NOMO-1 treated with dmso at 0.1 percent for 144 hours (cell line): ENCODE measurements at regions not wholly inside any gene's neighbourhood (a gene's known extent, or its start where the extent isn't known, plus 50 kb on each side); places are given as distances from the start of the nearest gene placed in this dataset.
"Not testable (repeated sequence)": the region's sequence is repeated elsewhere in the genome, so short reads cannot be mapped to it uniquely, and the experiment has no call there.

ENCODE experiments used
- DNase-seq: peaks from one replicate; lab custom pipeline; 2025; ENCODE audit not compliant: unreplicated experiment; lab: John Stamatoyannopoulos, UW

DNA sequence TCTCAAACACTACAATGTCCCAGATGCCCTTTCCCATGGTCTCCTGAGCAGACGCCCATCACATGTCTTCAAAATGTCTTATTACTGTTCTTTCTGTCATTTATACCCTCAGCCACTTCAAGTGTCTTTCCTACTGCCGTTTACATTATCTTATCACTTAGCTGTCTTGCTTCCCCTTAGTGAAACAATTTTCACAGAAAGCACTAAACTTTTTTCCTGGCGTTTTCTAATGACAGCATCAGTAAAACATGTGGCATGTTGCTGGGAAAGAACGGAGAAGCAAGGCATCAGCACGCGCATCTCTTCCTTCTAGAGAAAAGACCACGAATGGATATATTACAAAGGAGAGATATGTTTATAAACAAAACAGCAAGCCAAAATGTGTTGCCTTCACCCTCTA is 189.7 kb upstream of the SLIT2 start:
- DNase-seq: no peak

DNA sequence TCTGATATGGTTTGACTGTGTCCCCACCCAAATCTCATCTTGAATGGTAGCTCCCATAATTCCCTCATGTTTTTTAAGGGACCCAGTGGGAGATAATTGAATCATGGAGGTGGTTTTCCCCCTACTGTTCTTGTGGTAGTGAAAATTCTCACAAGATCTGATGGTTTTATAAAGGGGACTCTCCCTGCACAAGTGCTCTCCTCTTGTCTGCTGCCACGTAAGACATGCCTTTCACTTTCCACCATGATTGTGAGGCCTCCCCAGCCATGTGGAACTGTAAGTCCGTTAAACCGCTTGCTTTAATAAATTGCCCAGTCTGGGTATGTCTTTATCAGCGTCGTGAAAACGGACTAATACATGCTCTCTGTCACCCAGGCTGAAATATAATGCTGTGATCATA is 200.9 kb upstream of the SLIT2 start:
- no peak for DNase-seq

DNA sequence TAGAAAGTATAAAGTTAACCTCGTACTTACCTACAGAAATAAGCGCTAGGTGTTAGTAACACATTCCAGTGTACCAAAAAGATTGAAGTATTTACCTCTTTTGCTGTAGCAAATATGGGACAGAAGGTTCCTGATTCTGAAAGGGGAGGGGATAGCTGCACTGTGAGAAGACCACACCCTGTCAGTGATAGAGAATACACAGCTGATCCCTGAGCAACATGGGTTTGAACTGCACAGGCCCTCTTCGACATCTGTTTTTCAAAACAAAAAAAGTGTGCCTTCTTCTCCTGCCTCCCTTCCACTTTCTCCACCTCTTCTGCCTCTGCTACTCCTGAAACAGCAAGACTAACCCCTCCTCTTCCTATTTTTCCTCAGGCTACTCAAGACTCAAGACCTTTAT is 201.8 kb upstream of the SLIT2 start:
- no peak for DNase-seq

DNA sequence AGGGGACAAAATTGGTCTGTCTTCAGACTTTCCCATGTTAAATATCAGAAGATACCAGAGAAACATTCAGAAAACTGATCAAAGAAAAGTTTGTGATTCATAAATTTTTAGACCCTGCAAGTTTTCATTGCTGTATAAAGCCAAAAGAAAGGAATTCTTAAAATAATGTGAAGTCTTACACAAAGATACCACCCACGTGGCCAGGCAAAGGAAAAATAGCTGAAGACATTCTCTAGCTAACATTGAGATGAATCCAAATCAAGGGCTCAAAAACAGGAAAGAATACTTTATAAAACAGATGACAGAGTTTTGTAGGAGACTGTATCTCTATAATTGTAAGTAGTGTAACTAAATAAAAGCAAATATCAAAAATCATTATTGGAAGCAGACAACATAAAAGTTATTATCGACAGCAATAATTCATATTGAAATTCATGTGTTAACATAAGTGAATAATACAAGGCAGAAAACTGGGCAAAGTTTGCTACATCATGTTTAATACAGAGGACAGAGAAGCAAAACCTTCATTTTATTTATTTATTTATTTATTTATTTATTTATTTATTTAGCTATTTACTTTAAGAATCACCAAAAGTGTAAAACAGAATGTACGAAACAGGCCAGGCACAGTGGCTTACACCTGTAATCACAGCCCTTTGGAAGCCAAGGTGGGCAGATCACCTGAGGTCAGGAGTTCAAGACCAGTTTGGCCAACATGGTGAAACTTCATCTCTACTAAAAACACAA is 204.6 kb upstream of the SLIT2 start:
- no peak for DNase-seq

DNA sequence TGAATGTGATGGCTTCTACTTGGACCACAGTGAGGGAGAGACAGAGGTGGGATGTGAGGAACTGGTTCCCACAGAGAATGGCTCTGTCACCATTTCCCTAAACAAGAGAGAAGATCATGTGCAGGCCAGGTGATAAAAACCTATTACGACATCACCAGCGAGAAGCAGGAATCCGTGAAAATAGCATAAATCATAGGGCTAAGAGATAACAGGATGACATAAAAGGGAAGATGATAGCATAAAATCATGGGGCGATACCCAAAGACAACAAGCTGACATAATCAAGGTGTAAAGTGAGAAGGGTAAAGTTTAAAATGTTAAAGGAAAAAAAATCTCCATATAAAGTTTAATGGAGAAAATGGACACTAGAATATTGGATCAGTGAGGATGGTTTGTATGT is 205.5 kb upstream of the SLIT2 start:
- no peak for DNase-seq

DNA sequence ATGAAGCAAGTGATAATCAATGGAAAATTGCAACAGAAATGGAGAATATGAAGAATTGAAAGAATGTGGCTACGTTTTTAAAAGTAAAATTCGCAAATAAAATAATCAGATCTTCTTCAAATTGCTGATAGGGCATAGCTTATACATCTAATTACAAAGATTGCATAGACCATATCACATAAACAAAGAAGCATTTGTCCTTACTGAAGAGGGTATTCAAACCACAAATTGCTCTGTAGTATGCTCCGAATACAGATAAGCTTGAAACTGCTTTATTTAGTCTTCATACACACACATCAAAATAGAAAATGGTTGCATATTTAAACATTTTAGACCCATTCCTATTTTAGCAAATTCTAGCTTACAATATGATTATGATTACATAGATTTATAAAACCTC is 206.7 kb upstream of the SLIT2 start:
- no peak for DNase-seq

DNA sequence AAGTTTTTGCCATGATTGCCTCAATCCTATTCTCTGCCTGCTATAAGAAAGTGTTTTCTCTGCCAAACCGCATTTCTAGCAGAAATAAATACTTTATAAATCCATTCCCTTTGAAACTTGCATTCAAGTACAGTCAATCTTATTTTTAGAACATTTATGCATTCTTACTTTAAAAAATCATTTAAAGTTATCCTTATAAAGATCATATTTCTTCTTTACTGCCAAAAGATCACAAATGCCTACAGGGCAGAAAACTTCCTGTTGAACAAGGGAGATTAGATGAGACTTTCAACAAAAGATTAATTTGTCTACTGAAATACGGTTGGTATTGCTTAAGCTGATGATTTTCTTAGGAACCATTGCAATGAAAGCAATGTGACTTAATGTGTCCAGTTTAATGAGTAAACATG is 207.2 kb upstream of the SLIT2 start:
- DNase-seq: no peak

DNA sequence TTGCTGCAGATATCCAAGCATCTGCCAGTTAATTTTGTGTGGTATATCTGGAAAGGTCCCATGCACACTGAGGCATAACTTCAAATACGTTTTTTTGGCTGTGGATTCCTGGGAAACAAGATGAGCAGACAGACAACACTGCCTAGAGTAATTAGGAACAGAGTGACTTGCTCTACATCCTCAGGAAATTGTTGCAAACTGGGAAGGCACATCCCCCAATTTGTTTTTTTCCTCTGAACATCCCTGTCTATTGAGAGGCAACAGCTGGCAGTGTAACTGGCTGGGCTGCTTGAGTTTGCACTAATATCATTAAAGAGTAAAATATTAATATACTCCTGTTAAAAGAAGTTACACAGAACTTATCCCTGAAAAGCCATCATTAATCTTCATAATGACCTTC is 207.7 kb upstream of the SLIT2 start:
- DNase-seq: no peak

DNA sequence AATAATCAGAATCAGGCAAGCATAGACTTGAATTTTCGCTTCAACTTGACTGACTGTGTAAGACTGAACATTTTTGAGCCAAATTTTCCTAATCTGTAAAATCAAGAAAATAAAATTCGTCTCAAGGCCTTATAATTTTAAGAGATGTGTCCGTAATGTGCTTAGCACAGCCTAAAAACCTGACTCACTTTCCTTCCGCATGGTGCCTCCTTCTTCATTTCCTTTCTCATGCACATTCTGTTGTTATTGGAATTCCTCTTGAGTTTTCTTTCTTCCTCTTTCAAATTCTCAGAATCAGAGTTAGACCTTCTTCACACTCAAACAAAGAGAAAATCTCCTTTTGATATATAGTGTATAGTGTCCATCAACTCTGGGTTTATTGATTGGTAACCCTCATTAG is 208.9 kb upstream of the SLIT2 start:
- no peak for DNase-seq

DNA sequence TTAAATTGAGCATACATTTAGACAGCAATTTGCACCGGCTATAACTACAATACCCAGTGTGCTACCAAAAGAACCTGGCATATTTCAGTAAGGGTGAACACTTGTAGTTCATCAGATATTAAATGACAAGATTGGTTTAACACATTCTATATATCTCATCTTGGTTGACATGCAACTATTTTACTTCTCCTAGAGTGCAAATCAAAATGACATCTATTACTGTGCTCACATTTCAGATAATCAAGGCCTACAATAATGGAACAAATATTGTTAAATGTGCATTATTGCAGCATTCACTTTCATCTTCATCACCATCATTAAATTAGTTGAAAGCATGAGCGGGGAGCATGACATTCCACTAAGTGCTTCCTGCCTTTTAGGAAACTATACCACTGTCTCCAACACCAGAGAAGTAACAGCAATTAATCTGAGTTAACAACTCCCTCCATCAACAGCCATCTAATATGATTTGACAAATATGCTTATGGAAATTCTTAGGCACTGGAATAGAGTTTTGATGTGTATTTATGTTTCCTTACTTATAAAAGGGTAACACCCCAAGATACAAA is 209.8 kb upstream of the SLIT2 start:
- DNase-seq: no peak

DNA sequence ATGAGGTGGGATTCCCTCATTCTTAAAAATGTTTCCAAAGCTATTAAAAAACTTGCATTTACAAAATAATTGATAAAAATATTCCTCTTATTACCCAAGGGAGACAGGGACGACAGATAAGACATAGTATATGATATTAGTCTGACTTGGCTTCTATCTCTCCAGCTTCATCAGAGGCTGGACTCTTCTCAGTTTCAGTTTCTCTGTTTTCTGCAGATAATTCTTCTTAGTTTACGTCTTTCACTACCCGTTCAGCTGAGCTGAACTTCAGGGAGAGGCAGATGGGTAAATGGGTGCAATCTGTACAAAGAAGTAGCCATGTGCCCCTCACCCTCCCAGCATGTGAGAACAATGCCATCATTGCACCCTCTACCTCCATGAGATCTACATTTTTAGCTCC is 214.0 kb upstream of the SLIT2 start:
- DNase-seq: no peak

DNA sequence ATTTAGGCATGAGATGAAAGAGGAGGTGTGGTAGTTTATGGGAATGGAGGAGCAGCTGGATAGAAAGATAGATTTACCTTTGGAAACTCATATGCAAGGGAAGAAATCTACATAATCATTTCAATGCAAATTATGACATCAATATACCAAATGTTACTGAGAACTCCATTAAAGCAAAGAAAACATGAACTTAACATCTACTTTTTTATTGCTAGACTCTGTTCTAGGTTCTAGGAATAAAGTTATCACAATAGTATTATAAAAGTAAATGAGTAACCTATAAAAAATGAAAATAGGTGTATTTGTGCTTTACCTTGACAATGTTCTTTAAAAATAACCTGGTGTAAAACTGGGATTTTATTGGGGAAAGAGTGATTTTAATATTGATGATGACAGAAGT is 221.6 kb upstream of the SLIT2 start:
- DNase-seq: no peak

DNA sequence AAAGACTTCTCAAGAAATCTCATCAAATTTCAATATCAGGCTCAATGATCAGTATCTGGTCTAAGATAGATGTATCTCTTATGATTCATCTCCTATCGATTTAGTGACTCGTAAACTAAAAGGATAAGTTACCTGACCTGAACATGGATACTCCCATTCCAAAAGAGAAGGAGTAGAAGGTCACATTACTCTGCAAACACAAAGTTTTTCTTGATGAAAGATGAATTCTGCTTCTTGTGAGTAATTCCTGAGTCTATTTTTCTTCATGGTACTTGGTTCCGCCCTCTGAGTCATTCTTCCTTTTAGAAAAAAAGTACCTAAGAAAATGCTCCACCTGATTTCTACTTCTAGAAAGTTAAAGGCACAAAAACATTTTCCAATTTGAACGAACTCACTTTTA is 223.1 kb upstream of the SLIT2 start:
- no peak for DNase-seq

DNA sequence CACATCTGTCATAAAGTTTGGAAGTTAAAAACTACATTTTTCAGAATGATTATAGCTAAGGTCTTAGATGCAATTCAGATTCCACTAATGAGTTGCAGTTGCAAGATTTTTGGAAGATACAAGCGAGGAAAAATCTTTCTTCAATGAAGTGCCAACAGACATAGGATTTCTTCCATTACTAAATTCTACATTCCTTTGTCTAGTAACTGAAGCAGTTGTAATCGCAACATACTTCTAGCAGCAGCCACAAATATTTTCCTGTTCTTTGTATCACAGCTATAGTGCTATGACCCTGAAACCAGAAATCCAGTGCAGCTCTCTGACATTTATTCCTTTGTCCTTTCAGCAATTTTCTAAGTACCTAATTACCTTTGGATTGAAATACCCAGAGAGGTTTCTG is 225.2 kb upstream of the SLIT2 start:
- no peak for DNase-seq

DNA sequence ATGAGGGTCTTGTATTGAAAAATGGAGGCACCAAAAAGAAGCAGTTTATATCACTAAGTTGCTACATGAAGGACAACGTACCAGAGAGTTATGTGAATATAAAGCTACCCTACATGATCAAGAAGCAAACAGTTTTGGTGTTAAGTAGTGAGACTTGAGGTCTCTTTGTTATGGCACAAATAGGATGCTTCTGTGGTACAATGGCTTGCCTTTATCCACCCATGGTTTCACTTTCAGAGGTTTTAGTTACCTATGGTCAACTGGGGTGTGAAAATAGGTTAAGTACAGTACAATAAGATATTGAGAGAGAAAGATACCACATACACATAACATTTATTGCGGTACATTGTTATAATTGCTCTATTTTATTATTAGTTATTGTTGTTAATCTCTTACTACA is 229.2 kb upstream of the SLIT2 start:
- DNase-seq: no peak

DNA sequence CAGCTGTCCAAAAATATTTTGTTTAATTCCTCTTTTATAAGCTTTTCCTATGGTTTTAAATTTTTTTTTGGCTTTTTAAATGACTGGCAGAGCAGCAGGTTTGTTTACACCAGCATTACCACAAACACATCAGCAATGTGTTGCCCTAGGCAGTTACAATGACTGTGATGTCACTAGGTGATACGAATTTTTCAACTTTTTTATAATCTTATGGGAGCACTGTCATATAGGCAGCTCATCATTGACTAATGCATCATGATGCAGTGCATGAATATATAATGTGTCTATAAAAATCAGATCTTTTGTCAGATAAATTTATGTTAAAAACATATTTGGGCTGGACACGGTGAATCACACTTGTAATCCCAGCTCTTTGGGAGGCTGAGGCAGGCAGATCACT is 231.6 kb upstream of the SLIT2 start:
- no peak for DNase-seq

DNA sequence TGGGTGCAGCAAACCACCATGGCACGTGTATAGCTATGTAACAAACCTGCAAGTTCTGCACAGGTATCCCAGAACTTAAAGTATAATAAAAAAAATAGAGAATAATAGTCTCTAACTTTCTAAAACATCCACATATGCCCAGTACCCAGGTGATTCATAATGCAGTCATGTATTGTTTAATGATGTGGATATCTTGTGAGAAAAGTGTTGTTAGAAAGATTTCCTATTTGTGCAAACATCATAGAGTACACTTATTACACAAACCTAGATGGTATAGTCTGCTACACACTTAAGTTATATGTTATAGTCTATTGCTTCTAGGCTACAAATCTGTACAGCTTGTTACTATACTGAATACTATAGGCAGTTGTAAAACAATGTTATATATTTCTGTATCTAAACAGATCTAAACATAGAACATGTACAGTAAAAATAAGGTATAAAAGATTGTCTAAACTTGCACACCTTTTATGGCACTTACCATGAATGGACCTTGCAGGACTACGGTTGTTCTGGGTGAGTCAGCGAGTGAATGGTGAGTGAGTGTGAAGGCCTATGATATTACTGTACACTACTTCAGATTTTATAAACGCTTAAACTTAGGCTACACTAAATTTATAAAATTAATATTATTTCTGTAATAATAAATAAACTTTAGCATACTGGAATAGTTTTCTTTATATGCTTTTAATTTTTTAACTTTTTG is 232.2 kb upstream of the SLIT2 start:
- DNase-seq: no peak

DNA sequence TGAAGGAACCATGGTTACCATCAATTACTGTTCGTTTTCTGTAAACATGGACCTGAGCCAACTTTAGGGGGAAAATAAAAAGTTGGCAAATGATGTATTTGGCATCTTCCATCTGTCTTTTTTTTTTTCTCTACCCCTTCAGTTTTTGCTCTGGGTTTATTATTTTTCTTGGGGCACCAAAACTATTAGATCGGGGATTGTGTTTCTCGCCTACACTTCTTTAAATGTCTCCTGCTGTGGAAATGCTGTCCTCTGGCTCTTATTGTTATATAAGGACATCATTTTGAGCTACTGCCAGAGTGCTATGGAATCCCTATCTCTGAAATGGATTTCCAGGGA is 234.0 kb upstream of the SLIT2 start:
- DNase-seq: no peak

DNA sequence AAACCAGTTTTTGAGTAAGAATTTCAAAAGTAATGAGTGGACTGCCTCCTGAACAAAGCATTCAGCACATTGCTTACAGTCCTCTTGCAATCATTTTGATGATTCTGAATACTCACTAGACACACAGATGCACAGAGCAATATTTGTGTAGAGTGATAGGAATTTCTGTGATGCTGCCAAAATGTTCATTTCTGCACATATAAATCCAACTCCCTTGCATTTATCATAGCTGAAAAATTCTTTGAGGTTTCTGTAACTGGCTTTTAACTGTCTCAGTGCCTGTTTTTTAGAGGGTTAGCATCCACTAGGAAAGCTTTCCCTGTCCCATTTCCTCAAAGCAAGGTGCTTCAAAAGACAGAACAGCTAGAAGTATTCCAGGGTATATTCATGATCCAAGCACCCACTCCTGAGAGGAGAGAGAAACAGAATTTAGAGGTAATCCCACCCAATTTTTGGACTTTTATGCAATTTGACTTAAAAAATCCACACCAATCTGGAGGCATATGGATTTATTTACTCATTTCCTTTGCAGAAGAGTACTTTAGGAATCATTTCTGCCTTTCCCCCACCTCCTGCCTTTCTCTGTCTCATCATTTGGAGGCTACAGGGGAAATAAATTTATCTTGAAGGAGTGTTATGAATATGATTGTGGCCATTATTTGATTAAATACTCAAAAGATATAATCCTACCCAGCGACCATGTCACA is 234.5 kb upstream of the SLIT2 start:
- no peak for DNase-seq

DNA sequence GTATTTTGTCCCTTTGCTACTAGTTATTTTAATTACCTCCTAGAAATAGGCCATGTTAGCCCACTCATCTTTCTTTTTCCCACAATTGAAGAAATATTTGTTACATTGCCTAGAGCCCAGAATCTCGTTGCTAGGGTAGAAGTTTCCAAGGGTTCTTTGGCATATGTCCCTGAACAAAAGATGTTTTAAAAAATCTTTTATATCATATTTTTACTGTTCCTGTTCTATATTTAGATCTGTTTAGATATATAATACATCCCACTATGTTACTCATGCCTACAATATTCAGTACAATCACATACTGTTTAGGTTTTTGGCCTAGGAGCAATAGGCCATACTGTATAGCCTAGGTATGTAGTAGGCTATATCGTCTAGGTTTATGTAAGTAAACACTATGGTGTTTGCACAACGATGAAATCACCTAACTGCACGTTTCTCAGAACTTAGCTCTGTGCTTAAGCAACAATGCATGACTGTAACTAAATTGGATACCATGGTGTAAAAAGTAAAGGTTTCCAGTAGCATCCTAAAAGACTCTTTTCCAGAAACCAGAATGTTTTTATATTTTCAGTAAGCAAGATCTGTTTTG is 236.0 kb upstream of the SLIT2 start:
- no peak for DNase-seq

DNA sequence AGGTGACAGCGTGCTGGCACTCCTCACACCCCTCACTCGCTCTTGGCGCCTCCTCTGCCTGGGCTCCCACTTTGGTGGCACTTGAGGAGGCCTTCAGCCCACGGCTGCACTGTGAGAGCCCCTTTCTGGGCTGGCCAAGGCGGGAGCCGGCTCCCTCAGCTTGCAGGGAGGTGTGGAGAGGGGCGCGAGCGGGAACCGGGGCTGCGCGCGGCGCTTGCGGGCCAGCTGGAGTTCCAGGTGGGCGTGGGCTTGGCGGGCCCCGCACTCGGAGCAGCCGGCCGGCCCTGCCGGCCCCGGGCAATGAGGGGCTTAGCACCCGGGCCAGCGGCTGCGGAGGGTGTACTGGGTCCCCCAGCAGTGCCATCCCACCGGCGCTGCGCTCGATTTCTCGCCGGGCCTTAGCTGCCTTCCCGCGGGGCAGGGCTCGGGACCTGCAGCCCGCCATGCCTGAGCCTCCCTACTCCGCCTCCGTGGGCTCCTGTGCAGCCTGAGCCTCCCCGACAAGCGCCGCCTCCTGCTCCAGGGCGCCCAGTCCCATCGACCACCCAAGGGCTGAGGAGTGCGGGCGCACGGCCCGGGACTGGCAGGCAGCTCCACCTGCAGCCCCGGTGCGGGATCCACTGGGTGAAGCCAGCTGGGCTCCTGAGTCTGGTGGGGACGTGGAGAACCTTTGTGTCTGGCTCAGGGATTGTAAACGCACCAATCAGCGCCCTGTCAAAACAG is 247.7 kb upstream of the SLIT2 start:
- not testable (repeated sequence) for DNase-seq
